NT2/D1 (cell line): ENCODE measurements at regions not wholly inside any gene's neighbourhood (a gene's known extent, or its start where the extent isn't known, plus 50 kb on each side); places are given as distances from the start of the nearest gene placed in this dataset.

ENCODE experiments used
- SUZ12 ChIP-seq: IDR thresholded peaks from 2 replicates; pipeline ENCODE4 v1.6.1; 2011; ENCODE audit not compliant: insufficient read length, insufficient read depth; ENCODE audit errors: extremely low read depth
- ZNF274 ChIP-seq: IDR thresholded peaks from 2 replicates; pipeline ENCODE4 v1.6.1; 2011; ENCODE audit warnings: mild to moderate bottlenecking, low read depth, low read length

GRCh38 chr20:60727425-60727824, 524.6 kb upstream of the CDH4 start:
- TF ChIP-seq SUZ12 (no peak), ZNF274 (no peak)
